ENCODE measurements at regions not wholly inside any gene's neighbourhood (a gene's known extent, or its start where the extent isn't known, plus 50 kb on each side); places are given as distances from the start of the nearest gene placed in this dataset.

GRCh38 chr1:87212431-87213134, 116.1 kb upstream of the LMO4 start:
- no peak for TF ChIP-seq YY1 (IDR thresholded peaks at IDR 0.05; ENCODE audit: insufficient read depth, insufficient read length)
- TF ChIP-seq ZNF274 (IDR thresholded peaks at IDR 0.05; ENCODE audit: low read depth, low read length), result no peak

Measured in NT2/D1 (cell line).